GM10266 (cell line): ENCODE measurements at regions not wholly inside any gene's neighbourhood (a gene's known extent, or its start where the extent isn't known, plus 50 kb on each side); places are given as distances from the start of the nearest gene placed in this dataset.

Source experiments
- DNase-seq: peaks from one replicate; pipeline ENCODE4 v3.0.0; 2012; ENCODE audit errors: extremely low spot score
- TF ChIP-seq, protein P1 (sequence below): IDR thresholded peaks from 2 replicates; pipeline ENCODE4 v1.5.1; 2012; ENCODE audit warnings: mild to moderate bottlenecking, low read depth; ENCODE audit not compliant: control insufficient read depth, insufficient read depth; ENCODE audit errors: missing control alignments

DNA sequence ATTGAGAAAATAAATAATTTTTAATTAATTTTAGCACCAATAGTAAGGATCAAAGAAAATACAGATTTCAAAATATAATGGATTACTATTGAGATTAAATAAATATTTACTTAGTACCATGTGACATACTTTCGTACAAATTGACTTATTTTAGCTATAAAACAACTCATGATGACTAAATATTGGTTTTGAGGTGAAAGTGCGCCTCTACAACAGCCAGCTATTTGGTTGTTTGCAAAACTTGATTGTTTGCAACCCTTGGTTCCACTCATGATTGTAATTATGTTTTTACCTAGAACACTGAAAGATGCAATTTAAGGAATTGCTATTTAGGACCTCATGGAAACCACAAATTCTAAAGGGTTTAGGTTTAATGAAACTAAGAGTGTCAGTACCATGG lies 51.9 kb upstream of the PPM1H start:
- TF ChIP-seq, protein P1, sequence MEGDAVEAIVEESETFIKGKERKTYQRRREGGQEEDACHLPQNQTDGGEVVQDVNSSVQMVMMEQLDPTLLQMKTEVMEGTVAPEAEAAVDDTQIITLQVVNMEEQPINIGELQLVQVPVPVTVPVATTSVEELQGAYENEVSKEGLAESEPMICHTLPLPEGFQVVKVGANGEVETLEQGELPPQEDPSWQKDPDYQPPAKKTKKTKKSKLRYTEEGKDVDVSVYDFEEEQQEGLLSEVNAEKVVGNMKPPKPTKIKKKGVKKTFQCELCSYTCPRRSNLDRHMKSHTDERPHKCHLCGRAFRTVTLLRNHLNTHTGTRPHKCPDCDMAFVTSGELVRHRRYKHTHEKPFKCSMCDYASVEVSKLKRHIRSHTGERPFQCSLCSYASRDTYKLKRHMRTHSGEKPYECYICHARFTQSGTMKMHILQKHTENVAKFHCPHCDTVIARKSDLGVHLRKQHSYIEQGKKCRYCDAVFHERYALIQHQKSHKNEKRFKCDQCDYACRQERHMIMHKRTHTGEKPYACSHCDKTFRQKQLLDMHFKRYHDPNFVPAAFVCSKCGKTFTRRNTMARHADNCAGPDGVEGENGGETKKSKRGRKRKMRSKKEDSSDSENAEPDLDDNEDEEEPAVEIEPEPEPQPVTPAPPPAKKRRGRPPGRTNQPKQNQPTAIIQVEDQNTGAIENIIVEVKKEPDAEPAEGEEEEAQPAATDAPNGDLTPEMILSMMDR, result no peak
- no peak for DNase-seq
